HG03432 (cell line): ENCODE measurements at regions not wholly inside any gene's neighbourhood (a gene's known extent, or its start where the extent isn't known, plus 50 kb on each side); places are given as distances from the start of the nearest gene placed in this dataset.
"Not testable (repeated sequence)": the region's sequence is repeated elsewhere in the genome, so short reads cannot be mapped to it uniquely, and the experiment has no call there.

Experiments
- ATAC-seq: cut with Tn5 transposase; IDR thresholded peaks from one replicate; pipeline ENCODE4 v1.9.1; 2021; ENCODE audit warnings: mild to moderate bottlenecking, moderate library complexity; ENCODE audit not compliant: unreplicated experiment

- ATAC-seq, result no peak
Measured at GRCh38 chr4:186845137-186845842, 121.6 kb upstream of the FAT1 start.

GRCh38 chr4:186846426-186846825, 122.8 kb upstream of the FAT1 start:
- no peak for ATAC-seq

- not testable (repeated sequence) for ATAC-seq
Measured at GRCh38 chr4:186847429-186848131, 123.9 kb upstream of the FAT1 start.

- no peak for ATAC-seq
Measured at GRCh38 chr4:186848437-186848836, 124.8 kb upstream of the FAT1 start.

GRCh38 chr4:186851291-186852072, 127.8 kb upstream of the FAT1 start:
- no peak for ATAC-seq

GRCh38 chr4:186852073-186852420, 128.4 kb upstream of the FAT1 start:
- no peak for ATAC-seq

- ATAC-seq, result peak; percentile 87
Measured at GRCh38 chr4:186852964-186853391, 129.3 kb upstream of the FAT1 start.

GRCh38 chr4:186854256-186854655, 130.6 kb upstream of the FAT1 start:
- ATAC-seq, result no peak

GRCh38 chr4:186855111-186855510, 131.5 kb upstream of the FAT1 start:
- no peak for ATAC-seq

GRCh38 chr4:186857793-186858192, 134.1 kb upstream of the FAT1 start:
- no peak for ATAC-seq

GRCh38 chr4:186858355-186858754, 134.7 kb upstream of the FAT1 start:
- ATAC-seq, result no peak

GRCh38 chr4:186859420-186859819, 135.8 kb upstream of the FAT1 start:
- no peak for ATAC-seq

GRCh38 chr4:186861317-186861716, 137.7 kb upstream of the FAT1 start:
- no peak for ATAC-seq

GRCh38 chr4:186871856-186872255, 148.2 kb upstream of the FAT1 start:
- no peak for ATAC-seq

- ATAC-seq, result not testable (repeated sequence)
Measured at GRCh38 chr4:186873095-186873494, 149.4 kb upstream of the FAT1 start.

- ATAC-seq, result no peak
Measured at GRCh38 chr4:186875476-186875875, 151.8 kb upstream of the FAT1 start.

GRCh38 chr4:186876961-186877626, 153.4 kb upstream of the FAT1 start:
- no peak for ATAC-seq

GRCh38 chr4:186878203-186878776, 154.6 kb upstream of the FAT1 start:
- ATAC-seq, result no peak

GRCh38 chr4:186881521-186882220, 158.0 kb upstream of the FAT1 start:
- ATAC-seq, result no peak

GRCh38 chr4:186882293-186882692, 158.6 kb upstream of the FAT1 start:
- peak; percentile 51 for ATAC-seq
